A549 (cell line): ENCODE measurements at regions not wholly inside any gene's neighbourhood (a gene's known extent, or its start where the extent isn't known, plus 50 kb on each side); places are given as distances from the start of the nearest gene placed in this dataset.

Experiments used
- BCL3 ChIP-seq: fragments of >200 bp; sonication (Bioruptor Twin); formaldehyde crosslinking; IDR thresholded peaks from 3 replicates; pipeline ENCODE4 v1.6.1; 2016
- CBX8 ChIP-seq: fragments of 200-600 bp; sonication (generic); IDR thresholded peaks from 2 replicates; pipeline ENCODE4 v1.6.1; 2016
- EP300 ChIP-seq, 2 experiments: fragments of >200 bp; sonication (Bioruptor Twin); formaldehyde crosslinking; IDR thresholded peaks; 2 replicates in 1 of 2; 3 replicates in 1 of 2; pipeline ENCODE4 v1.6.1; 2016 to 2017
- GATA3 ChIP-seq: IDR thresholded peaks from 2 replicates; pipeline ENCODE4 v1.6.1; 2012; ENCODE audit warnings: borderline replicate concordance
- KDM1A ChIP-seq: fragments of 200-600 bp; sonication (generic); IDR thresholded peaks from 2 replicates; pipeline ENCODE4 v1.6.1; 2016; ENCODE audit warnings: low read depth, mild to moderate bottlenecking
- KDM5A ChIP-seq: fragments of 200-600 bp; sonication (generic); IDR thresholded peaks from 2 replicates; pipeline ENCODE4 v1.6.1; 2016; ENCODE audit warnings: antibody characterized with exemption, mild to moderate bottlenecking
- MAFK ChIP-seq: fragments of 450-650 bp; IDR thresholded peaks from 2 replicates; pipeline ENCODE4 v1.6.1; 2014; ENCODE audit not compliant: partially characterized antibody
- MAX ChIP-seq: IDR thresholded peaks from 2 replicates; pipeline ENCODE4 v1.6.1; 2012
- POLR2A ChIP-seq: IDR thresholded peaks from 2 replicates; pipeline ENCODE4 v1.6.1; 2012; ENCODE audit warnings: mild to moderate bottlenecking, low read length
- REST ChIP-seq: fragments of 200-600 bp; sonication (generic); IDR thresholded peaks from 2 replicates; pipeline ENCODE4 v1.6.1; 2016; ENCODE audit warnings: antibody characterized with exemption, mild to moderate bottlenecking, moderate library complexity
- SREBF2 ChIP-seq: fragments of 450-650 bp; IDR thresholded peaks from 2 replicates; pipeline ENCODE4 v1.6.1; 2014; ENCODE audit warnings: mild to moderate bottlenecking, moderate library complexity
- ZFP36 ChIP-seq: fragments of 450-650 bp; IDR thresholded peaks from 2 replicates; pipeline ENCODE4 v1.6.1; 2014; ENCODE audit warnings: borderline replicate concordance; ENCODE audit not compliant: partially characterized antibody
- ZSCAN20 ChIP-seq: fragments of 250-450 bp; sonication (Bioruptor Pico); IDR thresholded peaks from 2 replicates; pipeline ENCODE4 v1.8.0; 2022; ENCODE audit warnings: mild to moderate bottlenecking, moderate library complexity
- TF ChIP-seq, protein P1 (sequence below): fragments of >200 bp; sonication (Bioruptor Twin); formaldehyde crosslinking; IDR thresholded peaks from 3 replicates; pipeline ENCODE4 v1.5.1; 2016

- no peak for TF ChIP-seq KDM1A
- TF ChIP-seq, protein P1, sequence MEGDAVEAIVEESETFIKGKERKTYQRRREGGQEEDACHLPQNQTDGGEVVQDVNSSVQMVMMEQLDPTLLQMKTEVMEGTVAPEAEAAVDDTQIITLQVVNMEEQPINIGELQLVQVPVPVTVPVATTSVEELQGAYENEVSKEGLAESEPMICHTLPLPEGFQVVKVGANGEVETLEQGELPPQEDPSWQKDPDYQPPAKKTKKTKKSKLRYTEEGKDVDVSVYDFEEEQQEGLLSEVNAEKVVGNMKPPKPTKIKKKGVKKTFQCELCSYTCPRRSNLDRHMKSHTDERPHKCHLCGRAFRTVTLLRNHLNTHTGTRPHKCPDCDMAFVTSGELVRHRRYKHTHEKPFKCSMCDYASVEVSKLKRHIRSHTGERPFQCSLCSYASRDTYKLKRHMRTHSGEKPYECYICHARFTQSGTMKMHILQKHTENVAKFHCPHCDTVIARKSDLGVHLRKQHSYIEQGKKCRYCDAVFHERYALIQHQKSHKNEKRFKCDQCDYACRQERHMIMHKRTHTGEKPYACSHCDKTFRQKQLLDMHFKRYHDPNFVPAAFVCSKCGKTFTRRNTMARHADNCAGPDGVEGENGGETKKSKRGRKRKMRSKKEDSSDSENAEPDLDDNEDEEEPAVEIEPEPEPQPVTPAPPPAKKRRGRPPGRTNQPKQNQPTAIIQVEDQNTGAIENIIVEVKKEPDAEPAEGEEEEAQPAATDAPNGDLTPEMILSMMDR = no peak
- TF ChIP-seq CBX8 = no peak
- TF ChIP-seq ZFP36 = no peak
- TF ChIP-seq KDM5A = no peak
- no peak for TF ChIP-seq EP300 (IDR thresholded peaks at IDR 0.05)
- TF ChIP-seq MAX = no peak
- TF ChIP-seq REST = no peak
- no peak for TF ChIP-seq SREBF2
- TF ChIP-seq BCL3 = no peak
- no peak for TF ChIP-seq GATA3
- no peak for TF ChIP-seq POLR2A
- TF ChIP-seq ZSCAN20 (CRISPR knock-in tag) = no peak
- TF ChIP-seq MAFK = no peak
These were observed 94.5 kb upstream of the FOXQ1 start for GRCh38 chr6:1217396-1217795.
